Adipocyte (in vitro differentiated cells): ENCODE measurements at regions not wholly inside any gene's neighbourhood (a gene's known extent, or its start where the extent isn't known, plus 50 kb on each side); places are given as distances from the start of the nearest gene placed in this dataset.
A peak's percentile ranks its signal among the peaks of the same experiment; 100 is the strongest.

Source experiments
- DNase-seq: peaks from one replicate; pipeline ENCODE4 v3.0.0-alpha.2; 2015; ENCODE audit warnings: low read depth
- H3K27me3 ChIP-seq: replicated peaks from 2 replicates; pipeline ENCODE4 v1.7.0; 2013; ENCODE audit warnings: mild to moderate bottlenecking, low read length, moderate library complexity; ENCODE audit not compliant: control insufficient read depth, insufficient read depth
- H3K36me3 ChIP-seq: 2 replicates; pipeline ENCODE4 v1.7.0; 2013; ENCODE audit warnings: low read length, mild to moderate bottlenecking, moderate library complexity; ENCODE audit not compliant: control insufficient read depth, insufficient read depth, severe bottlenecking
- H3K4me1 ChIP-seq: 2 replicates; pipeline ENCODE4 v1.7.0; 2013; ENCODE audit warnings: mild to moderate bottlenecking, low read length, moderate library complexity; ENCODE audit not compliant: control insufficient read depth, insufficient read depth
- H3K4me3 ChIP-seq: 2 replicates; pipeline ENCODE4 v1.7.0; 2013; ENCODE audit warnings: mild to moderate bottlenecking, low read length, moderate library complexity
- H3K9ac ChIP-seq: 2 replicates; pipeline ENCODE4 v1.7.0; 2013; ENCODE audit warnings: mild to moderate bottlenecking, low read length, moderate library complexity
- H3K9me3 ChIP-seq: 2 replicates; pipeline ENCODE4 v1.7.0; 2013; ENCODE audit warnings: mild to moderate bottlenecking, low read length, moderate library complexity; ENCODE audit not compliant: control insufficient read depth

DNA sequence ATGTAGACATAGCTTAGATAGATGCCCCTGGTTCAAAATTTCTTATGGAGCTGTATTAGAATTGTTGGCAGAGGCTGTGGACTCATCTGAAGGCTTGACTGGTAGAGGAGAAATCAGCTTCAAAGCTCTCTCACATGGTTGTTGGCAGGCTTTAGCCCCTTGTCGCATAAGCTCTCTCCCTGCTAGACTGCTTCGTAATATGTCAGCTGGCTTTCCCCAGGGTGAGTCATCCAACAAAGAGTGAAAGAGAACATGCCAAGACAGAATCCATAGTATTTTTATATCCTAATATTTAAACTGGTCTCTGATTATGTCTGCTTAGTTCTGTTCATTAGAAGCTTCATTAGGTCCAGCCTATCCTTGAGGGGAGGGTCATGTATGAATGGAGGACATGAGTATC lies 427.4 kb upstream of the NAALADL2 start:
- DNase-seq: no peak
- Histone ChIP-seq H3K9ac (no peak overlapping the region), H3K4me1 (no peaks in the 10 kb centered on the region)

DNA sequence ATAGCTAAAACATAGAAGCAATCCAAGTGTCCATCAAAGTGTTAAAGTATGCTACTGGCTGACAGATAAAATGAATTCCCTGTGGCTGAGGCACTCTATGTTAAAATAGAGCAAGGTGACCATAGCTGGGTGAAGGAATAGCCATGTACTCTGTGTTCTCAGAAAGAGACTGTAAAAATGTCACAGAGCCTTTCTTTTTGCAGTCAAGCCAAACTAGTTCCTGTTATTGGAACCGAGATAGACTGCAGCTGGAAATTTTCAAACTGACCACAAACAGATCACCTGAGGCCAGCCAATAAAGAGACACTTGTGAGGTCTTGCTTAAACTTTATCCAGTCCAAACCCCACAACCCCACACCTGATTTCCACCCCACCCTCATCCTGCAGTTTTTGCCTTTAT lies 422.8 kb upstream of the NAALADL2 start:
- Histone ChIP-seq H3K27me3 (no peaks in the 10 kb centered on the region), H3K9me3 (peaks cover 4% of the 10 kb centered on the region), H3K36me3 (no peaks in the 10 kb centered on the region), H3K4me1 (peaks cover 12% of the 10 kb centered on the region), H3K9ac (no peak overlapping the region), H3K4me3 (no peak overlapping the region)
- DNase-seq: no peak

More for the DNA sequence above, 427.4 kb upstream of the NAALADL2 start:
- Histone ChIP-seq H3K9me3 (peaks cover 4% of the 10 kb centered on the region), H3K27me3 (no peaks in the 10 kb centered on the region), H3K4me3 (no peak overlapping the region), H3K36me3 (no peaks in the 10 kb centered on the region)

- H3K9ac ChIP-seq: peak overlapping the region; percentile 76
- H3K27me3 ChIP-seq: no peaks in the 10 kb centered on the region
- peak; percentile 45 for DNase-seq
- no peaks in the 10 kb centered on the region for H3K36me3 ChIP-seq
- peaks cover 22% of the 10 kb centered on the region for H3K4me1 ChIP-seq
- no peaks in the 10 kb centered on the region for H3K9me3 ChIP-seq
- peak overlapping the region; percentile 94 for H3K4me3 ChIP-seq
Measured at GRCh38 chr3:174438501-174439145, 420.5 kb upstream of the NAALADL2 start.

- peak; percentile 96 for DNase-seq
- no peaks in the 10 kb centered on the region for H3K27me3 ChIP-seq
- H3K9ac ChIP-seq: peak overlapping the region; percentile 91
- peaks cover 22% of the 10 kb centered on the region for H3K4me1 ChIP-seq
- no peaks in the 10 kb centered on the region for H3K9me3 ChIP-seq
- H3K36me3 ChIP-seq: no peaks in the 10 kb centered on the region
- H3K4me3 ChIP-seq: peak overlapping the region; percentile 94
Measured at GRCh38 chr3:174439331-174440252, 419.5 kb upstream of the NAALADL2 start.

DNA sequence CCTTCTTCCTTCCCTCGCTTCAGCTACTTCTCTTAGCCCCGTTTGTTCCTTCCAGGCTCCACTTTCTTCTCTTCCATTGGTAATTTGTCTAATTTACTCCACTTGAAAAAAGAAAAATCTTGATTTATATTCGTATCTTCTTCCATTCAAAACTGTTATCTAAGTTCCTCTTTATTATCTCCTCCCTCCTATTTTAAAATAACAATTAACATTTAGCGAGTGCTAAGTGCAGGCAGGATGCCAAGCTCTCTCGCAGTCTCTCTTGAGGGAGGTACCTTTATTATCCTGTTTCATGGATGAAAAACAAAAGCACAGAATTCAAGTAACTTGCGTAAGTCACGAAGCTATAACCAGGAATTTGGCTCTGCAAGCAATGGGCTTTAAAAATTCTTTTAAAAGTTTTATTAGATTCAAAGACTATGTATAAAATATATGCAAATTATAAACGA lies 418.9 kb upstream of the NAALADL2 start:
- peaks cover 22% of the 10 kb centered on the region for H3K4me1 ChIP-seq
- H3K27me3 ChIP-seq: no peaks in the 10 kb centered on the region
- H3K9ac ChIP-seq: peak overlapping the region; percentile 91
- H3K4me3 ChIP-seq: peak overlapping the region; percentile 94
- peak; percentile 78 for DNase-seq
- H3K36me3 ChIP-seq: no peaks in the 10 kb centered on the region
- H3K9me3 ChIP-seq: no peaks in the 10 kb centered on the region

DNA sequence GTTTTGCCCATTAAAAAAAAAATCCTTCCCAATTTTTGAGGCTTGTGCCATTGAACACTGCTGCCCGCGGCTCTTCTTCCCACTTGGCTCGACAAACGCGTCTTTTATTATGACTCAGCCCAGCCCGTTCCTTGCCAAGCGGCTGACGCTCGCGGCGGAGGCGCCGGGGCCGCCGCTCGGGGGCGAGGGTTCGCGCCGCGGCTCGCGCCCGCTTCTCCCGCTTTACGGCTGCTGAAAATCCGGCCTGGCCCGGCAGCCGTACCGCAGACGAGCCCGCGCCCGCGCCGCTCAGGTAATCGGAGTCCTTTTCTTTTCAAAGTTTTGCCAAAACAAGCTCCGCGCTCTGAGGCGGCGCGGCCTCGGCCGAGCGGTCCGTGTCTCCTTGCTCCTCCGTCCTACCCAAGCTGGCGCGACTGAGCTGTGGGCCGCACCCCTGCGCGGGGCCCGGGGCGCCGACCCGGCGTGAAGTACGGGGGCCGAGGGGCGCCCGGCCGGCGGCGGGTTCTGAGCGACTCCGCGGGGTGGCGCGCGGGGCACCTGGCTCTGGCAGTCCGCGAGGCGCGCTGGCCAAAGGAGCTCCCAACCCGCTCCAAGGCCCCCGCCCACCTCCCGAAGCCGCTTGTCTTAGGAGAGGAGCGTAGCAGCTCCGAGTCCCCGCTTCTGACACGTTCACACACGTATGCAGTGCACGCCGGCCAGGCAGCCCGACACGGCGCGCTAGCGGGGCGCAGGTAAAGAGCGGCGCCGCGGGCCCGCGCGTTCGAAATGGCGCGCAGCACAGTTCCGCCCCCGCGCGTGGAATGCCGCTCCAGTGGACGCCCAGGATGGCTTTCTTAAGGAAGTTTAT lies 418.2 kb upstream of the NAALADL2 start:
- peak overlapping the region; percentile 94 for H3K4me3 ChIP-seq
- peak; percentile 96 for DNase-seq
- no peaks in the 10 kb centered on the region for H3K36me3 ChIP-seq
- H3K4me1 ChIP-seq: peaks cover 22% of the 10 kb centered on the region
- H3K27me3 ChIP-seq: no peaks in the 10 kb centered on the region
- no peaks in the 10 kb centered on the region for H3K9me3 ChIP-seq
- peak overlapping the region; percentile 91 for H3K9ac ChIP-seq

DNA sequence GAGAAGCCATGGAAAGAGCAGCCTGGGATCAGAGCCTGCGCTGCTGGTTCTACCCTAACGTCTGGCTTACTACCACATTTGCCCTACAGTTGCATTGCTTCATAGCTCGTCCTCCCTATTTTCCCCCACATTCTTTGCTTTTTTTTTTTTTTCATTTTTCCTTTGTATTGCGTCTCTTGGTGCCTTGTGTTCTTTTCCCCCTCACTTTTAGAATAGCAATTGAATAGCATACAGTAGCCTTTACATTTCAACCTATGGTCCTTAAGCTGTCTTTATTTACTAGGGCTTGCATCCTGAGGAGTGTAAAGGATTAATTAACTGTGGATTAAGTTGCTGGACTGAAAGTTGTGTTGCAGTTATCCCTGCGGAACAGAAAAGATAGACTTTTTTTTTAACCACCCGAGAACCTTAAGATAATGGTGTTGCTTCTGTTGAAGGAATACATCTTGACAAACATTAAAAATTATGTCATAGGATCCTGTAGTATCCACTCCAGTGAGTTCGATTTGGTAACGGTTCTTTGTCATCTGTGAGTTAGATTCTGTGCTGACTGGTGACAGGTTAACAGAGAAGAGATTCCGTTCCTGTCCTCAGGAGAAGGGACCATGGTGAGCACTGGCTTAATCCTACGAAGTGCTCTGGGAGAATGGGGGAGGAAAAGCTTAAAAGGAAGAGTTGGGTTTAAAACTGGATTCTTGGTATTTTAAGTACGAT lies 417.4 kb upstream of the NAALADL2 start:
- H3K4me1 ChIP-seq: peaks cover 22% of the 10 kb centered on the region
- H3K36me3 ChIP-seq: no peaks in the 10 kb centered on the region
- H3K27me3 ChIP-seq: no peaks in the 10 kb centered on the region
- peak overlapping the region; percentile 94 for H3K4me3 ChIP-seq
- H3K9me3 ChIP-seq: no peaks in the 10 kb centered on the region
- DNase-seq: peak; percentile 45
- H3K9ac ChIP-seq: peak overlapping the region; percentile 91

- peak overlapping the region; percentile 94 for H3K4me3 ChIP-seq
- peaks cover 22% of the 10 kb centered on the region for H3K4me1 ChIP-seq
- no peaks in the 10 kb centered on the region for H3K9me3 ChIP-seq
- peak; percentile 33 for DNase-seq
- no peaks in the 10 kb centered on the region for H3K27me3 ChIP-seq
- H3K36me3 ChIP-seq: no peaks in the 10 kb centered on the region
- peak overlapping the region; percentile 91 for H3K9ac ChIP-seq
Measured at GRCh38 chr3:174442302-174442682, 416.8 kb upstream of the NAALADL2 start.

DNA sequence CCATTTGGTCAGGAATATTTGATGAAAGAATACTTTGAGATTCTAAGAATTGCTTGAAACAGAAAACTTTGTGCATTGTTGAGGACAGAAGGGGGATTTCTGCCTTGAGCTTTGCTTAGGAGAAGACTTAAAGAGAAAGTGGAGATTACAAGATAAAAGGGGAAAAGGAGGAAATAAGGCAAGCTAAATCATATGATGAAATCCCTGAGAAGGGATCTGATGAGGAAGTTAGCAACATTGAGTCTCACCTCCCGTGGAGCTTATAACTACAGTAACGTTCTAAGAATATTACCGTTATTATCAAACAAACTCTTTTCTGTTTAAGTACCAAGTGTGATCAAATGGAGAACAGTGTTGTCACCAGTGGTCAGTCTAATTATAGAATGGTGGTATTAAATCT lies 414.7 kb upstream of the NAALADL2 start:
- no peak for DNase-seq
- Histone ChIP-seq H3K27me3 (no peaks in the 10 kb centered on the region), H3K4me1 (peaks cover 11% of the 10 kb centered on the region)

GRCh38 chr3:174457758-174458157 lies 401.4 kb upstream of the NAALADL2 start:
- no peak for DNase-seq
- Histone ChIP-seq H3K27me3 (no peaks in the 10 kb centered on the region), H3K4me3 (no peak overlapping the region), H3K9ac (no peak overlapping the region), H3K9me3 (no peaks in the 10 kb centered on the region), H3K4me1 (peaks cover 2% of the 10 kb centered on the region), H3K36me3 (no peaks in the 10 kb centered on the region)

More for the DNA sequence above, 414.7 kb upstream of the NAALADL2 start:
- no peaks in the 10 kb centered on the region for H3K9me3 ChIP-seq
- H3K4me3 ChIP-seq: no peak overlapping the region
- no peaks in the 10 kb centered on the region for H3K36me3 ChIP-seq
- H3K9ac ChIP-seq: no peak overlapping the region
